Umbilical cord (tissue), 1 donor: ENCODE measurements at regions not wholly inside any gene's neighbourhood (a gene's known extent, or its start where the extent isn't known, plus 50 kb on each side); places are given as distances from the start of the nearest gene placed in this dataset.

Source experiments
- DNase-seq: peaks from one replicate; pipeline ENCODE4 v3.0.0-alpha.2; 2015; ENCODE audit warnings: low spot score

DNA sequence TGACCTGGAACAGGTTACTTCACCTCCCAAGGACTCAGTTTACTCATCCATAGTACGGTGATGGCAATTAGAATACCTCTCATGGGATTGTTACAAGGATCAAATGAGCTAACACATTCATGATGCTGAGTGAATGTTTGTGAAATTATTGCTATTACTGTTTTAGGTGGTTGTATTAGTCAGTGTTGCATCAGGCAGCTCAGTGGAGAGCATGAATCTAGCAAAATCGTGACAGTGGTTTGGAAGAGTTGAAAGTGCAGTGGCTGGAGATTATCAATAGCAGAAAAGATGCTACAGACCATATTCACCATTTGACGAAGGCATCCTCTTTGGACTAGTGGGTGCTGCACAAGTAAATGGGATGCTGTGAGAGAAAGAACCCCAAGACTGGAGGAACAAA, 50.4 kb upstream of the CTNNBL1 start:
- DNase-seq, result no peak

DNA sequence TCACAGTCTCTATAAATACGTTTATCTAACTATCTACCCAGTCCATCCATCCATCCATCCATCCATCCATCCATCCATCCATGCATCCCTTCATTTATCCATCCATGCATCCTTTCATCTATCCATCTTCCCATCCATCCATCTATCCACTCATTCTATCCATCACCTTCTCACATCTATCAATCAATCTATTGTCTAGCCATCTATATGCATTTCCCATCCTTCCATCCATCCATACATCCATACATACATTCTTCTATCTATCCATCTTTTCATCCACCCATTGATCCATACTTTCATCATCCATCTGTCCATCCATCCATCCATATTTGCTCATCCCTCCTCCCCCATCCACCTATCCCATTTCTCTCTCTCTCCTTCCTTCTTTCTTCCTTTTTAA, 51.6 kb upstream of the CTNNBL1 start:
- DNase-seq, result no peak

DNA sequence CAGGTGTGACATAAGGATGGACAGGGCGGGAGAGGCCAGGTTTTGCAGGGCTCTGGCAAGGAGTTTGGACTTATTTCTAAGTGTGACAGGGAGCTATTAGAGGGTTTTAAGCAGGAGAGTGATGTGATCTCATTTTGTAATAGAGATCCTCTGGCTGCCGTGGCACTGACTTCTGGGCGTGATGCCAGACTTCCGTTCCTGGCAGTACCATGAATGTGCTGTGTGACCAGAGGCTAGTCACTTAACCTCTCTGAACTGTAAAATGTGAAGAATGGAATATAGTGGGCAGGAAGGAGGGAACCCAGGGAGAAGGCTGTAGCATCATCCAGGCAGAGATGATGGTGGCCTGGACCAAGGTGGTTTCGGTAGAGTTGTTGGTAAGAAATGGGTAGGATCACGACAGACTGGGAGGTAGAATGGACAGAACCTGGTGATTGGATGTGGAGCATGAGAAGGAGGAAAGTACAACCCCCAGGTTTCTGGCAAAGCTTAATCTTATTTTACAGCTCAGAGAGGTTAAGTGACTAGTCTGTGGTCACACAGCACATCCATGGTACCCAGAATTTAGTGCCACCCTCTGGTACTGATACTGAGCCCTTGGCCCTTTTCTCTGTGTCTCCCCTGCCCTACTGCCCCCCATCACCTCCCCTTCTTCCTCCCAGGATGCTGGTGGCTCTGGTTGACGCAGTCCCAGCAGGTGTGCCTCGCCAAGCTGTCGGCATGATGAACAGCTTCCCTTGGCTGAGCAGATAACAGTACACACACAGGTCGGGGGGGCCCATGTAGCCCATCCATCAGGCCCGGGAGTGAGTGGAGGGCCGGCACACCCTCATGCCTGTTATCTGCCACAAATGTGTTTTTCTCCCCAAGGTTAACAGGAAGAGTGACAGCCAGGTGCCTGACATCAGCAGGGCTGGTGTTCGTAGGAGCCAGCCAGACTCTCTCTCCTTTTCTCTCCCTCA, 52.9 kb upstream of the CTNNBL1 start:
- DNase-seq, result no peak

DNA sequence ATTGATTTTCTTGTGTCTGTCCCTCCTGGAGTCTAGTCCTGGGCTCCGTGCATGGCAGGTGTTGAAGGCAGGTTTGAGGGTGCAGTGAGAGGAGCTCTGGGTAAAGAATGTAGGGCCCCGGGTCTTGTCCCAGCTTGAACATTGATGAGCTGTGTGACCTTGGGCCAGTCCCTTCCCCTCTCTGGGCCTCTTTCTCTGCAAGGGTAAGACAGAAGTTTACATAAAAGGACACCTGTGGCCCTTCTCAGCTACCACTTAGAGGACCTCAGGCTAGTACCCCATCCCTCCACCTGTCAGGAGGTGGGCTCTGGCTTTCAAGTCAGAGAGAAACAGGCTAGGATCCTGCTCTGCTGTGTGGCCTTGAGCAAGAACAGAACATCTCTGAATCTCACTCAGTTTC, 55.3 kb upstream of the CTNNBL1 start:
- DNase-seq, result no peak

GRCh38 chr20:37636977-37637376, 56.9 kb upstream of the CTNNBL1 start:
- DNase-seq, result no peak

- no peak for DNase-seq
These were observed 57.4 kb upstream of the CTNNBL1 start for GRCh38 chr20:37636212-37636975.

GRCh38 chr20:37630993-37631392, 62.8 kb upstream of the CTNNBL1 start:
- DNase-seq, result no peak

DNA sequence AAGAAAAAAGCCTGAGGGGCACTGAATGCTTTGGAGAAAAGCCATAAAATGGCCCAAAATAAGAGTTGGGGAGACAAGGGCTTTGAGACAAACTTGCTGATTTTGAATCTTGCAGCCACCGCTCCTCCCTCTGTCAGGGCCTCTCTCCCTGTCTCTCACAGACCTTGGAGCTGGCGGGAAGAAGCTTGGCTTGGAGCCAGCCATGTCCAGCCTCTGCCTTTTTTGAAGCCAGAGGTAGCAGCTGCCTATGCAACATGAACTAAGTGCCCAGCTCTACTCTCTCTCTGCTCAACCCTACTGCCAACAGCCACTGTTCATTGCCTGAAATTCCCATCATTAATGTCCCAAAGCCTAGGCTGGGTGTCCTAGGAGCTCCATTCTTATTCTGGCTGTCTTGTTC, 63.7 kb upstream of the CTNNBL1 start:
- DNase-seq, result no peak

DNA sequence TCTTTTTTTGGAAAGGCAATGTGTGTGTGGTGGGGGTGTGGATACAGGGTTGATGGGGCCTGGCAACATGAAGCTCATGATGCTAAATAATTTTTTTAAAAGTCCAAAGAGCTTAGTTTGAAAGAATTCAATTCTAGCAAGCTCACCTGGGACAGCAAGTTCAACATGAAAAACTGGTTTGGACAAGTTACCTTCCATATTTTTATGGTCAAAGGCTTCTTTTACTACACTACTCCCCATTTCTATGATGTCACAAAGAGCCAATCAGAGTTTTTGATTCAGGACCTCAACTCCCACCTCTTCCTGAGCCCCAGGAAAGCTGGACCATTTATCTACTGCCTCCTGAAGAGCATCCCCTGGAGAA, 66.1 kb upstream of the CTNNBL1 start:
- peak; percentile 7 for DNase-seq

DNA sequence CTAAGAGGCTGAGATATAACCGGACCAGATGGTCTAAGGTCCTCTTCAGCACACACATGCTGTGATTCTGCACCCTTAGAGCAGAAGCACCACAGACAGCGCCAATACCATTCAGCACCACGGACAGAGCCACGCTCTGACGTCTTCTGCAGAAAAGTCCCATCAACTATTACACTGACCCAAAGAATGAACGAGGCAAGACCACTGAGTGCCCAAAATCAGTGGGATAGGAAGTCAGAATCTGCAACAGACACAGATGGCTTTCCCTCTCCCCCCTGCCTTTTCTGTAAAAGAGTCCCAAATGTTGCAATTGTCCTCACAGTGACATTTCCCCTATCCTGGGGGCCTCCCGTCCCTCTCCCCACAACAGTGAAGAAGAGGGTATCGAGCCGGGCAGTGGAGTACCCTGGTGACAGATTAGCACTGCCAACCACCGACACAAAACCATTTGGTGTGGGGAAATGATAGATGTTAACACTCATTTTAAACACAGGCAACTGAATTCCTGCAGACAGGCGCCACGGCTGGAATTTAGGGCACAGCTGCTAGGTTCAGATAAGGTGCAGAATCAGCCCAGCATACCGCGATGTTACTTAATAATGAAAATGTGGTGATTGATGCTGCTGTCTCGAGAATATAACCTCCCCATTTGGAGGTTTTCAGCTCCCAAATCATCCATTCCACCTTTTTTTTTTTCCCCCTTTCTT, 66.6 kb upstream of the CTNNBL1 start:
- DNase-seq, result peak; percentile 42

GRCh38 chr20:37624963-37625362, 68.9 kb upstream of the CTNNBL1 start:
- no peak for DNase-seq

- DNase-seq, result no peak
These were observed 71.1 kb upstream of the CTNNBL1 start for GRCh38 chr20:37622728-37623127.

DNA sequence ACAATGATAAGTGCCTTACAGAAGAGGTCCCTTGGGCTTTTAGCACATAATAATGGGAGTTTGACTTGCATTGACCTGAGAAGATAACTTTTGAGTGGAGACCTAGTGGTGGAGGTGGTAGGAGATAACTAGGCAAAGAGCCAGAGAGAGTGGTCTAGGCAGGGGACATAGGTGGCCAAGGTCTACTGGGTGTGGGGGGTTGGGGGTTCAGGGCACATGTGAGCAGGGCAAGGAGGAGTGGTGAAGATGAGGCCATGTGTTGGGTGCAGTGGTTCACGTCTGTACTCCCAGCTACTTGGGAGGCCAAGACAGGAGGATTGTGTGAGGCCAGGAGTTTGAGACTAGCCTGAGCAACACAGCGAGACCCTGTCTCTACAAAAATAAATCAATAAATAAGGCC, 74.3 kb upstream of the CTNNBL1 start:
- DNase-seq, result no peak

DNA sequence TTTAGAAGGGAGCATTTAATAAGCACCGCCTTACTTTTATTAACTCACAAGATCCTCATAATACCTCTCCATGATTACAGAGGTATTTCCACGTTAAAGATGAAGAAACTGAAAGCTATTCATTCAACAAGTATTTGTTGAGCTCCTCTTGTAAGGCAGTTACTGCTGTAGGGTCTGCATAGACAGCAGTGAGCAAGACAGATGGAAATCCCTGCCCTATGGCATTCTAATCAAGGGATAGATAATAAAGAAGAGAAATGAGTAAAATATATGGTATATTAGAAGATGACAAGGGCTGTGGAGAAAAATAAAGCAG, 77.8 kb upstream of the CTNNBL1 start:
- DNase-seq, result no peak

- DNase-seq, result no peak
These were observed 78.3 kb upstream of the CTNNBL1 start for GRCh38 chr20:37615340-37616109.

DNA sequence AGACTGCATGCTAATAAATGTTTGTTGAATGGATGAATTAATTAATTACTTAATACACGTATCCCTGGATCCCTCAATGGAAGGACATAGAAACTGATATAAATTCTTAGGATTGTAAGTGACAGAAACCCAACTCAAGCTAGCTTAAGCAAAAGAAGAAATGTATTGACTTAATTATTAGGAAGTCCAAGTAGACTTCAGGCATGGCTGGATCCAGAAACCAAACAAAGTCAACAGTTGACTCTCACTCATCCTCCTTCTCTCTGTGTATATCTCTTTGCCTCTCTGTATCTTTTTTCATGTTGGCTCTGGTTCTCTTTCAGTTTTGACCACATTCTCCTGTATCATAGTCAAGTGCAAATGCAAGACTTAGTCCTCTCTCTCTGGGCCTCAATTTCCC, 82.0 kb upstream of the CTNNBL1 start:
- no peak for DNase-seq

DNA sequence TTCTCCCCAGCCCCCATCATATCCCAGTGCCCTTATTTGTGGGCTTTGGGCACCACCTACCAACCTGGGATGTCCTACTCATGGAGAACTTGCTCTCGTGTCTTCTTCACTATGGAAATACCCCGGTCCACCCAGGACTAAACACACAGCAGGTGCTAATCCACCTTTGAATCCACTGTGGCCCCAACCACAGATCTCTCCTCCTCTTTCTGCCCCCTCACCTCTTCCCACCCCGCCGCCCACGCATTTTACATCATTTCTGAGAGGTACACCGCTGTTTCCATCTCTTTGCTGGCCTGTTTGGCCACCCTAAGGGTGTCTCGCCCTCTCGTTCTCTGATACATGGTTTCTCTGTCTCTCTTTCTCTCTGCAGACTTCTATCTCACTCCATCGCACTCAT, 82.5 kb upstream of the CTNNBL1 start:
- no peak for DNase-seq

DNA sequence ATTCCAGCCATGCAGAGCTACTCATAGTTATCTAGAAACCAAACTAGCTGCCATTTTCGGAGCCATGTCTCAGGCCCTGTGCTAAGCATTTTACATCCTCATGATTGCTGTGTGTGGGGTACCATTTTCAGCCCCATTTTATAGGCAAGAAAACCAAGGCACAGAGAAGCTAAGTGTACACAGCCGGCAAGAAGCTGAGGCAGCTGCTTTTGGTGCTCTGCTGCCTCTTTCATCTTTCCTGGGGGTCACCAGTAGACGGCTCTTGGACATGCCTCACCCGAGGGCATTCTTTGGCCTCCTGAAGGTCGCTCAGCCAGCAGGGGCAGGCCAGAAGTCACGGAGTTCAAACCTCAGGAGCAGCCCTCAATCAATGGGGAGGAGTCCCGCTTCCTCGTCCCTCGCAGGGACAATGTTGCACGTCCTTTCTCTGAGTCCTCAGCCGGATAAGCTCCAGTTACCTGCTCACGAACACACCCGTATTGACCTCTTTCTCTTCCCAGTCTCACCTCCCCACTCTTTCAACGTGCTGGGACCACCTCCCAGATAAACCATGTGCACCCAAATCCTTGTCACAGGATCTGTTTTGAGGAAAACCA, 82.6 kb upstream of the BLCAP start:
- no peak for DNase-seq

DNA sequence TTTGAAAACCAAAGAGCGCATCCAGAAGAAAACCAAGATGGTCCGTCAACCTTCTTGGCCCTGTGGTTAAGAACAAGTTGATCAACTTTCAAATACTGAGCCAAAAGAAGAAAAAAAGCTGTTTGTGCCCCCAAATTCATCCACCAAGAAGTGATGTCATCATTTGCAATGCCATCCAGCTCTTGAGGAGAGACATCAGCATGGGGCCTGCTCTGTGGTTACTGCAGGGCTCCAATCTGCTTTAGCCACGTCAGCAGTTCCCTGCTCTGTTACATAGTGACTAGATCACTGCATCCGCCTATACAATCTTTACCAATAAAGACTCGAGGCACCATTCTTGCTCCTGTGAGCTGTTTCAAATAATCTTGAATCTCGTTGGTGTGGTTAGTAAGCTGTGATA, 75.0 kb upstream of the BLCAP start:
- no peak for DNase-seq

DNA sequence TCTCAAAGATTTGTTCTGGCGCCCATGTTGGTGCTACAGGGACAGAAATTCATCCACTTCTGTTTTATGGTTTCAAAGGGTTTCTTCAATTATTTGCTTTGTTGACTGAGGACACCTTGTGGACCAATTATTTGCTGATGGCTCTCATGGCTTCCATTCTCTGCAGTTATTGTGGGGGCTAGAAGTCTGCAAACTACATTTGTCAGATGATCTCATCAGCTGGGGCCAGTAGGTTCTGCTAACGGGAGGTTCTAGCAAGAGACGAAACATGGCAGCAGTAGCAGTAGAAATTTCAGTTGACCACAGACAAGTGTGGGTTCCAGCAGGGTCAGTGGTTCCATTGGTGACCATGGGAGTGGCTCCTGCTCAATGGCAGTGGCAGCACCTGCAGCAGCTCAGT, 72.8 kb upstream of the BLCAP start:
- no peak for DNase-seq

DNA sequence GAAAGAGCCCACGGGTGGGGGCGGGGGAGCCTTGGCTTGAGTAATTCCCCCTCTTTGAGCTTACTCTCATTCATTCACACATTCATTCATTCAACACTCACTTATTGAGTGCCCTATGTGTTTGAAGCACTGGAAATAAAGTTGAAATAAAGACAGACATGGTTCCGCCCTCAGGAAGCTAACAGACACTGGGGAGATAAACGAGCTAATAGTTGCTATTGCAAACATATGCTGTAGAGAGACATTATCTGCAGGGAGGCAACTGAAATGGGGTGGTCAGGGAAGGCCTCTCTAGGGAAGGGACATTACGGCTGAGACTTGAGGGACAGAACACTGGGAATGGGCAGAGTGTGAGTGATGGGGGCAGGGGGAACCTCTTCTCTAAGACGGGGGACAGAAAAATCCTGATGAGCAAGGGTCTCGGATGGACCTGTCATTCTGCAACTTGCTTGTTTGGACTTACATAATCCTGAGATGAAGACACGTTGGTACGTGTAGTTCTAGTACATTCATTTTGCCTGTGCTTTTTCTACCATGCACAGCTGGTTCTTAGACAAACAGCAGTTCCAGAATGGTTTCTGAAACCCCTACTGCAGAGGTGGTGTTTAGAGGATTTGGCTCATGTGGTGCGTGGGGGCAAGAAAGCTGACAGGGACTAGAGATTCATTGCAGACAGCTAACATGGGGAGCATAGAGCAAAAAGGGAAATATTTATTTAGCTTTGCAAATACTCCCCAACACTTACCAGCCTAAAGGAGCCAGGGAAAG, 71.1 kb upstream of the BLCAP start:
- peak; percentile 6 for DNase-seq
